Spleen (tissue), 11 donors: ENCODE measurements at regions not wholly inside any gene's neighbourhood (a gene's known extent, or its start where the extent isn't known, plus 50 kb on each side); places are given as distances from the start of the nearest gene placed in this dataset.

Experiments
- DNase-seq: peaks from one replicate; pipeline ENCODE4 v3.0.0-alpha.2; 2020
- H3K27ac ChIP-seq, 8 donors: fragments of 200-600 bp; sonication (generic) in 7 of 8; 1 replicate in 4 of 8; 2 replicates in 4 of 8; pipeline versions ENCODE4 v1.5.0 to v1.8.0; 2016 to 2021; ENCODE audit warnings: inconsistent platforms in 4 of 8, mild to moderate bottlenecking in 4 of 8, moderate library complexity in 1 of 8
- H3K27me3 ChIP-seq, 7 donors: fragments of 200-600 bp; sonication (generic) in 6 of 7; replicated peaks in 1 of 7; 1 replicate in 4 of 7; 2 replicates in 3 of 7; pipeline versions ENCODE4 v1.5.0 to v1.8.0; 2016 to 2021; ENCODE audit warnings: inconsistent platforms in 3 of 7, mild to moderate bottlenecking in 1 of 7
- H3K36me3 ChIP-seq, 6 donors: fragments of 200-600 bp; sonication (generic) in 5 of 6; 1 replicate in 4 of 6; 2 replicates in 2 of 6; pipeline versions ENCODE4 v1.5.0 to v1.8.0; 2016 to 2021; ENCODE audit warnings: inconsistent platforms in 2 of 6
- H3K4me1 ChIP-seq, 6 donors: fragments of 200-600 bp; sonication (generic) in 5 of 6; 1 replicate in 3 of 6; 2 replicates in 3 of 6; pipeline versions ENCODE4 v1.5.0 to v1.8.0; 2016 to 2021; ENCODE audit warnings: inconsistent platforms in 3 of 6
- H3K4me3 ChIP-seq, 8 donors: fragments of 200-600 bp; sonication (generic) in 7 of 8; 1 replicate in 4 of 8; 2 replicates in 4 of 8; pipeline versions ENCODE4 v1.5.0 to v1.8.0; 2016 to 2021; ENCODE audit warnings: inconsistent platforms in 4 of 8, mild to moderate bottlenecking in 4 of 8, moderate library complexity in 2 of 8
- H3K9me3 ChIP-seq, 8 donors: fragments of 200-600 bp; sonication (generic) in 7 of 8; 1 replicate in 4 of 8; 2 replicates in 4 of 8; pipeline versions ENCODE4 v1.5.0 to v1.8.0; 2016 to 2021; ENCODE audit warnings: inconsistent platforms in 4 of 8
- POLR2A ChIP-seq, 3 donors: fragments of 450-650 bp; IDR thresholded peaks; one replicate each; pipeline ENCODE4 v1.5.1; 2017; ENCODE audit warnings: antibody characterized with exemption in 3 of 3, mild to moderate bottlenecking in 1 of 3
- POLR2AphosphoS5 ChIP-seq, 3 donors: sonication (generic); formaldehyde crosslinking; IDR thresholded peaks; one replicate each; pipeline ENCODE4 v1.5.1; 2017; ENCODE audit warnings: antibody characterized with exemption in 3 of 3
- WGBS, 5 donors: extraction: QIAGEN DNeasy Blood & Tissue Kit in 3 of 5; methylation state at CpG; one replicate each; pipeline versions ENCODE4 v1.1.5 to v1.1.7; 2013 to 2018; 5-methylcytosine and 5-hydroxymethylcytosine counted together
- intact Hi-C: fragments of 100-400 bp; cut with DNase I; formaldehyde crosslinking; loops from one replicate; pipeline ENCODE4 v1.15.0; 2023; ENCODE audit warnings: low total_unique reads
- TF ChIP-seq, protein P1 (sequence below), 11 experiments: fragments of 200-600 bp in 7 of 11; fragments of 450-650 bp in 4 of 11; sonication (generic) in 4 of 11; IDR thresholded peaks in 8 of 11; conservative IDR thresholded peaks in 3 of 11; 1 replicate in 7 of 11; 2 replicates in 4 of 11; pipeline versions ENCODE4 v1.4.0 to v1.8.0; 2016 to 2021; ENCODE audit warnings: antibody characterized with exemption in 11 of 11, inconsistent platforms in 4 of 11, mild to moderate bottlenecking in 1 of 11
- donor health status: healthy with polysubstance abuse.
- donor health status: DM: no; HTN: no; CAD: no; lungs with moderate emphysema.
- donor health status: DM: no; HTN: no; CAD: no.
- donor health status: Bipolar disorder and iron deficiency.
- donor health status: healthy.
- donor health status: DM: no; HTN: no; CAD: no.
- donor health status: DM: yes; HTN: yes; CAD: no.

DNA sequence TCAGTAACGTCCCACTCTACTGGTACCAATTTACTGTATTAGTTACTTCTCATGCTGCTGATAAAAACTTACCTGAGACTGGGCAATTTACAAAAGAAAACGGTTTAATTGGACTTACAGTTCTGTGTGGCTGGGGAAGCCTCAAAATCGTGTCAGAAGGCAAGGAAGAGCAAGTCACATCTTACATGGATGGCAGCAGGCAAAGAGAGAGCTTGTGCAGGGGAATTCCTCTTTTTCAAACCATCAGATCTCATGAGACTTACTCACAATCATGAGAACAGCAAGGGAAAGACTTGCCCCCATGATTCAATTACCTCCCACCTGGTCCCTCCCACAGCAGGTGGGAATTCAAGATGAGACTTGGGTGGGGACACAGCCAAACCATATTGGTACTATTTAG, 908.2 kb upstream of the NR2F2 start:
- Histone ChIP-seq H3K4me3 (no peak overlapping the region), H3K9me3 (peaks cover 0 to 43% (median 22%) of the 10 kb centered on the region in 8 donors), H3K27ac (no peak overlapping the region), H3K36me3 (no peaks in the 10 kb centered on the region), H3K4me1 (no peaks in the 10 kb centered on the region), H3K27me3 (no peaks in the 10 kb centered on the region)
- TF ChIP-seq POLR2A (IDR thresholded peaks at IDR 0.05) (no peak), POLR2AphosphoS5 (IDR thresholded peaks at IDR 0.05) (no peak)
- TF ChIP-seq, protein P1, sequence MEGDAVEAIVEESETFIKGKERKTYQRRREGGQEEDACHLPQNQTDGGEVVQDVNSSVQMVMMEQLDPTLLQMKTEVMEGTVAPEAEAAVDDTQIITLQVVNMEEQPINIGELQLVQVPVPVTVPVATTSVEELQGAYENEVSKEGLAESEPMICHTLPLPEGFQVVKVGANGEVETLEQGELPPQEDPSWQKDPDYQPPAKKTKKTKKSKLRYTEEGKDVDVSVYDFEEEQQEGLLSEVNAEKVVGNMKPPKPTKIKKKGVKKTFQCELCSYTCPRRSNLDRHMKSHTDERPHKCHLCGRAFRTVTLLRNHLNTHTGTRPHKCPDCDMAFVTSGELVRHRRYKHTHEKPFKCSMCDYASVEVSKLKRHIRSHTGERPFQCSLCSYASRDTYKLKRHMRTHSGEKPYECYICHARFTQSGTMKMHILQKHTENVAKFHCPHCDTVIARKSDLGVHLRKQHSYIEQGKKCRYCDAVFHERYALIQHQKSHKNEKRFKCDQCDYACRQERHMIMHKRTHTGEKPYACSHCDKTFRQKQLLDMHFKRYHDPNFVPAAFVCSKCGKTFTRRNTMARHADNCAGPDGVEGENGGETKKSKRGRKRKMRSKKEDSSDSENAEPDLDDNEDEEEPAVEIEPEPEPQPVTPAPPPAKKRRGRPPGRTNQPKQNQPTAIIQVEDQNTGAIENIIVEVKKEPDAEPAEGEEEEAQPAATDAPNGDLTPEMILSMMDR (IDR thresholded peaks at IDR 0.05 in 8 of 11, conservative IDR thresholded peaks at IDR 0.05 in 3 of 11): no peak
- intact Hi-C loops: no loop called here
- WGBS, 5 donors: 55 to 75% (median 68%) methylated on average over 3 of the region's 3 CpGs
- DNase-seq: no peak

DNA sequence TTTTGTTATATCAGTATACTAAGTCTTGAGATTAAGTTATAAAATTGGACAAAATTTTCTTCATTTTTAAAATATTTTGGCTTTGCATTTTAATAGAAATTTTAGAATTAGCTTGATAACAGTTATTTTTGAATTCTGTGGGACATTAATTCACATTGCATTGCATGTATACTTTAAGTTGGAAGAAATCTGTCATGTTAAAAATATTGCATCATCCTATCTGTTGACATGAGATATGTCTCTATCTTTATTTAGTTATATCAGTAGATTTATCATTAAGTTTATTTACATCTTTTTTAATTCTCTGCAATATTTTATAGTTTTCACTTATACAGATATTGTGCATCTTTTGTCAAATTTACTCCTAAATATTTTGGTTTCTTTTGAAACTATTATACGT, 904.6 kb upstream of the NR2F2 start:
- no peak overlapping the region for H3K27ac ChIP-seq
- H3K4me3 ChIP-seq: no peak overlapping the region
- no peak for DNase-seq
- no peaks in the 10 kb centered on the region for H3K27me3 ChIP-seq
- no peaks in the 10 kb centered on the region for H3K4me1 ChIP-seq
- 89 to 97% (median 95%) methylated on average over 1 of the region's 1 CpG for WGBS, 5 donors
- TF ChIP-seq POLR2A (IDR thresholded peaks at IDR 0.05) (no peak), POLR2AphosphoS5 (IDR thresholded peaks at IDR 0.05) (no peak)
- TF ChIP-seq, protein P1 (IDR thresholded peaks at IDR 0.05 in 8 of 11, conservative IDR thresholded peaks at IDR 0.05 in 3 of 11): no peak
- peaks cover 0 to 45% (median 18%) of the 10 kb centered on the region in 8 donors for H3K9me3 ChIP-seq
- H3K36me3 ChIP-seq: no peaks in the 10 kb centered on the region
- intact Hi-C loops: no loop called here

DNA sequence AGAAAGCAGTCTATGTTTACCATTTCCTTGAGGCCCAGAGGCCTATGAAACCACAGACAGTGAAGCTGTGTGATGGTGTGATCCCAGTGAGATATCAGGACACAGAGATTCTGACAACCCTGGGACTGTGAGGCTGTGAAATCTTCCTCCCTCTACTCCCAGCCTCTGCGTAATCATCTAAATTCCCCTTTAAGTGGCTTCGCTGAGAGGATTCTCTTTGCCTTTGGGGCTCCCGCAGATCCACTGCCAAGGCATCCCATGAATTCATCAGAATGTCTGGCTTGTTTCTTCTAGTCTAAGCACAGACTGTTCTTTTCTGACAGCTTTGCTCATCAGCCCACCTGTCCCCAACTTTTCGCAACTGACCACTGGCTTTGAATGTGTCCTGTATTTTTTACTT, 901.2 kb upstream of the NR2F2 start:
- no peak for DNase-seq
- H3K27ac ChIP-seq: no peak overlapping the region
- H3K9me3 ChIP-seq: peaks cover 0 to 22% (median 6%) of the 10 kb centered on the region in 8 donors
- H3K4me1 ChIP-seq: no peaks in the 10 kb centered on the region
- H3K27me3 ChIP-seq: no peaks in the 10 kb centered on the region
- 79 to 91% (median 85%) methylated on average over 4 of the region's 4 CpGs for WGBS, 5 donors
- intact Hi-C loops: no loop called here
- TF ChIP-seq POLR2A (IDR thresholded peaks at IDR 0.05): no peak
- TF ChIP-seq, protein P1 (IDR thresholded peaks at IDR 0.05 in 8 of 11, conservative IDR thresholded peaks at IDR 0.05 in 3 of 11): no peak
- TF ChIP-seq POLR2AphosphoS5 (IDR thresholded peaks at IDR 0.05): no peak
- H3K4me3 ChIP-seq: no peak overlapping the region
- H3K36me3 ChIP-seq: no peaks in the 10 kb centered on the region

DNA sequence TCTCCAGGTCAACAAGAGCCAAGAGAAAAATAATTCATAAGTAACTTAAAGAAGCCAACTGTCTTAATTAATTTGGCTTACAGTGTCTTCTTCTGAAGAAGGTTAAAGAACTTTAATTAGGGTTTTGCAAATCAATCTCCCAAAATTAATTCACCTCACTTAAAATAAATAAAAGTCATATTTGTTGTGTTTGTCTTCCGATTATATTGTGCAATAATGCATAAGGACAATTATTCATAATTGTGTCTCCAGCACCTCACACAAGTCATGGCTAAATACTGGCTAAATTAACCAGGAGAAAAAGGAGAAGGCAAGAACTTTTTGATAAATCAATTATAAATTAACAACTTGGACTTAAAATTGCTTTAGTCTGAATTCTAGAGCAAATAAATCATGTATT, 899.0 kb upstream of the NR2F2 start:
- Histone ChIP-seq H3K9me3 (peaks cover 0 to 17% (median 3%) of the 10 kb centered on the region in 8 donors), H3K4me1 (no peaks in the 10 kb centered on the region), H3K4me3 (no peak overlapping the region), H3K36me3 (no peaks in the 10 kb centered on the region), H3K27ac (no peak overlapping the region), H3K27me3 (no peaks in the 10 kb centered on the region)
- TF ChIP-seq POLR2AphosphoS5 (IDR thresholded peaks at IDR 0.05): no peak
- no peak for TF ChIP-seq POLR2A (IDR thresholded peaks at IDR 0.05)
- TF ChIP-seq, protein P1 (IDR thresholded peaks at IDR 0.05 in 8 of 11, conservative IDR thresholded peaks at IDR 0.05 in 3 of 11): no peak
- 83 to 98% (median 91%) methylated on average over 1 of the region's 1 CpG for WGBS, 5 donors
- intact Hi-C loops: no loop called here
- no peak for DNase-seq
